Endothelial cell of umbilical vein (primary cell): ENCODE measurements at regions not wholly inside any gene's neighbourhood (a gene's known extent, or its start where the extent isn't known, plus 50 kb on each side); places are given as distances from the start of the nearest gene placed in this dataset.

ENCODE experiments used
- BruUV-seq: library from RNA; stranded (reverse); fragments of 400-500 nt; replicated peaks from 2 replicates; lab custom pipeline; 2021; lab: Mats Ljungman, UMichigan
- CTCF ChIA-PET: fragments of 300-600, 350-600 bp; sonication (Branson Sonifier 250); formaldehyde crosslinking; loops from one replicate; lab custom pipeline; 2021; ENCODE audit warnings: antibody characterized with exemption, inconsistent platforms; lab: Charles Lee
- POLR2A ChIA-PET: fragments of 300-600, 350-600 bp; sonication (Branson Sonifier 250); formaldehyde crosslinking; loops from one replicate; lab custom pipeline; 2021; ENCODE audit warnings: antibody characterized with exemption, inconsistent platforms; lab: Charles Lee
- DNase-seq: peaks from one replicate; pipeline ENCODE4 v3.0.0-alpha.2; 2011; ENCODE audit warnings: low read depth, low spot score
- FAIRE-seq: peaks from 2 replicates; lab custom pipeline; 2011; peaks lifted over from hg19 to GRCh38; lab: Jason Lieb, UNC
- H2AFZ ChIP-seq: 2 replicates; pipeline ENCODE4 v1.6.0; 2012; ENCODE audit warnings: low read depth, low read length, control low read depth, inconsistent platforms
- H3K27ac ChIP-seq: 2 replicates; pipeline ENCODE4 v1.5.1; 2011; ENCODE audit warnings: low read depth, mild to moderate bottlenecking, control low read depth, low read length, moderate library complexity; ENCODE audit not compliant: insufficient read depth
- H3K27me3 ChIP-seq, 2 experiments: 2 replicates each; pipeline versions ENCODE4 v1.6.0 to v1.6.1; 2011; ENCODE audit warnings: low read length in 2 of 2, mixed read lengths in 1 of 2; ENCODE audit not compliant: control insufficient read depth in 2 of 2, insufficient read depth in 2 of 2
- H3K36me3 ChIP-seq, 2 experiments: 2 replicates in 1 of 2; 3 replicates in 1 of 2; pipeline ENCODE4 v1.5.1; 2011; ENCODE audit warnings: low read length in 2 of 2, mild to moderate bottlenecking in 1 of 2, moderate library complexity in 1 of 2; ENCODE audit not compliant: control insufficient read depth in 2 of 2, insufficient read depth in 2 of 2; ENCODE audit errors: extremely low read depth in 1 of 2
- H3K4me1 ChIP-seq: 3 replicates; pipeline ENCODE4 v1.5.1; 2011; ENCODE audit warnings: mild to moderate bottlenecking, low read length; ENCODE audit not compliant: control insufficient read depth, insufficient read depth; ENCODE audit errors: extremely low read depth
- H3K4me2 ChIP-seq: 2 replicates; pipeline ENCODE4 v1.6.1; 2011; ENCODE audit warnings: low read length, control low read depth, mixed read lengths; ENCODE audit not compliant: insufficient read depth
- H3K4me3 ChIP-seq, 3 experiments: fragments of 200-600 bp in 1 of 3; sonication (generic), shearing (Covaris generic) in 1 of 3; replicated peaks in 1 of 3; 2 replicates each; pipeline ENCODE4 v1.5.1; 2011 to 2016; ENCODE audit warnings: control low read depth in 3 of 3, low read length in 3 of 3, mild to moderate bottlenecking in 2 of 3, inconsistent platforms in 1 of 3, low read depth in 1 of 3, moderate library complexity in 1 of 3; ENCODE audit not compliant: insufficient read depth in 1 of 3
- H3K79me2 ChIP-seq: 2 replicates; pipeline ENCODE4 v1.6.0; 2012; ENCODE audit warnings: low read length, inconsistent platforms; ENCODE audit not compliant: control insufficient read depth, insufficient read depth
- H3K9ac ChIP-seq: replicated peaks from 2 replicates; pipeline ENCODE3; 2011; ENCODE audit warnings: low read length, control low read depth; ENCODE audit not compliant: insufficient read depth; ENCODE audit errors: extremely low read depth
- H3K9me1 ChIP-seq: replicated peaks from 3 replicates; pipeline ENCODE4 v1.6.0; 2011; ENCODE audit warnings: mild to moderate bottlenecking, low read length; ENCODE audit not compliant: control insufficient read depth, insufficient read depth; ENCODE audit errors: extremely low read depth
- H3K9me3 ChIP-seq: replicated peaks from 2 replicates; pipeline ENCODE4 v1.5.1; 2012; ENCODE audit warnings: low read length, inconsistent platforms; ENCODE audit not compliant: control insufficient read depth, insufficient read depth
- H4K20me1 ChIP-seq: replicated peaks from 2 replicates; pipeline ENCODE3; 2011; ENCODE audit warnings: mild to moderate bottlenecking, low read length; ENCODE audit not compliant: control insufficient read depth, insufficient read depth; ENCODE audit errors: extremely low read depth
- EZH2 ChIP-seq: IDR thresholded peaks from 2 replicates; pipeline ENCODE4 v1.6.1; 2012; ENCODE audit warnings: borderline replicate concordance, low read depth, mild to moderate bottlenecking, moderate library complexity, low read length, inconsistent platforms; ENCODE audit not compliant: severe bottlenecking
- FOS ChIP-seq: IDR thresholded peaks from 2 replicates; pipeline ENCODE4 v1.6.1; 2011; ENCODE audit warnings: mild to moderate bottlenecking, low read length, moderate library complexity, borderline replicate concordance; ENCODE audit not compliant: insufficient read depth
- GATA2 ChIP-seq: IDR thresholded peaks from 2 replicates; pipeline ENCODE4 v1.7.0; 2011; ENCODE audit warnings: low read depth, mild to moderate bottlenecking, moderate library complexity, mixed read lengths, low read length; ENCODE audit not compliant: insufficient read length, insufficient read depth
- JUN ChIP-seq: IDR thresholded peaks from 2 replicates; pipeline ENCODE4 v1.6.1; 2011; ENCODE audit warnings: borderline replicate concordance, low read depth; ENCODE audit not compliant: insufficient read length, insufficient read depth
- MYC ChIP-seq: IDR thresholded peaks from one replicate; pipeline ENCODE4 v1.6.1; 2011; ENCODE audit warnings: mild to moderate bottlenecking, low read depth, low read length
- POLR2A ChIP-seq: IDR thresholded peaks from 2 replicates; pipeline ENCODE4 v1.6.1; 2012; ENCODE audit warnings: low read depth, mild to moderate bottlenecking, control low read depth, low read length
- POLR2AphosphoS5 ChIP-seq: IDR thresholded peaks from 2 replicates; pipeline ENCODE4 v1.6.1; 2012; ENCODE audit warnings: low read depth, mild to moderate bottlenecking, control low read depth, low read length, moderate library complexity; ENCODE audit not compliant: insufficient read depth
- dilution Hi-C: fragments of 300-500 bp; cut with MboI; formaldehyde crosslinking; loops from one replicate; pipeline ENCODE4 v1.15.0; 2019; ENCODE audit warnings: low sequenced_read_pairs; ENCODE audit not compliant: extremely low pct_ligation_motif_present
- intact Hi-C: fragments of 100-400 bp; cut with micrococcal nuclease; formaldehyde crosslinking; loops from one replicate; pipeline ENCODE4 v1.10.0; 2022
- TF ChIP-seq, protein P1 (sequence below): IDR thresholded peaks from 2 replicates; pipeline ENCODE4 v1.6.1; 2011; ENCODE audit not compliant: insufficient read depth, insufficient read length
- TF ChIP-seq, protein P2 (sequence below), 2 donors: IDR thresholded peaks; 1 replicate in 1 of 2; 2 replicates in 1 of 2; pipeline ENCODE4 v1.5.1; 2011; ENCODE audit warnings: low read length in 2 of 2, mild to moderate bottlenecking in 2 of 2, moderate library complexity in 2 of 2, control low read depth in 1 of 2, inconsistent platforms in 1 of 2, low read depth in 1 of 2; ENCODE audit not compliant: insufficient read depth in 1 of 2; ENCODE audit errors: extremely low read depth in 1 of 2

DNA sequence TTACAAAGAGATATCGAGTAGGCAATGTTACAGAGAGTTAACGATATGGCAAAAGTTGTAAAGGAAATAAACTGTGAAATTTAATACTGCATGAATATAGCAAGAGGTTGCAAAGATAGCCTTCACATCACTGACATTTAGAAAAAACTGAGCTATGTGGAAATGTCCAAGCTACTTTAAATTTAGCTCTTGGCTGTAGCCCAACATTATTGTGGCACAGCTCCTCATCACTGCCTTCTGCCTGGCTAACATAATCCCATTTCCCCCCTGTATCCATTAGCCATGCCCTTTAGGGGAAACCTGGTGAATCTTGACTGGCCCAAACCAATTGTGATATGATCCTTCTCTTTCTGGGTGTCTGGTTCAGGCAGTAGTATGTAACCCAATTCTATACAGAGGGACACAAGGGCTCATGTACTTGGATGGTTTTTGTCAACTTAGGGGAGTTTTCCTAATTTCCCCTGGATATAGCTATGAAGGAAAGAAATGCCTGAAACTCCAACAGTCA is 115.4 kb downstream of the PFDN4 start:
- H3K9me3 ChIP-seq: no peaks in the 10 kb centered on the region
- no peaks in the 10 kb centered on the region for H3K27me3 ChIP-seq
- DNase-seq (no peak), FAIRE-seq (no peak)
- no TSS peak for BruUV-seq
- no peak overlapping the region for H2AFZ ChIP-seq
- no peaks in the 10 kb centered on the region for H4K20me1 ChIP-seq
- no peaks in the 10 kb centered on the region for H3K36me3 ChIP-seq
- H3K9me1 ChIP-seq: no peaks in the 10 kb centered on the region
- H3K9ac ChIP-seq: no peak overlapping the region
- no peak overlapping the region for H3K27ac ChIP-seq
- no peak overlapping the region for H3K4me2 ChIP-seq
- TF ChIP-seq, protein P1, sequence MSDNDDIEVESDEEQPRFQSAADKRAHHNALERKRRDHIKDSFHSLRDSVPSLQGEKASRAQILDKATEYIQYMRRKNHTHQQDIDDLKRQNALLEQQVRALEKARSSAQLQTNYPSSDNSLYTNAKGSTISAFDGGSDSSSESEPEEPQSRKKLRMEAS: no peak
- no peak for TF ChIP-seq GATA2
- dilution Hi-C loops (no loop called here), intact Hi-C loops (no loop called here)
- CTCF ChIA-PET: no interaction called here
- POLR2A ChIA-PET: no interaction called here
- no peak overlapping the region for H3K4me3 ChIP-seq
- H3K79me2 ChIP-seq: no peaks in the 10 kb centered on the region
- H3K4me1 ChIP-seq: no peaks in the 10 kb centered on the region

DNA sequence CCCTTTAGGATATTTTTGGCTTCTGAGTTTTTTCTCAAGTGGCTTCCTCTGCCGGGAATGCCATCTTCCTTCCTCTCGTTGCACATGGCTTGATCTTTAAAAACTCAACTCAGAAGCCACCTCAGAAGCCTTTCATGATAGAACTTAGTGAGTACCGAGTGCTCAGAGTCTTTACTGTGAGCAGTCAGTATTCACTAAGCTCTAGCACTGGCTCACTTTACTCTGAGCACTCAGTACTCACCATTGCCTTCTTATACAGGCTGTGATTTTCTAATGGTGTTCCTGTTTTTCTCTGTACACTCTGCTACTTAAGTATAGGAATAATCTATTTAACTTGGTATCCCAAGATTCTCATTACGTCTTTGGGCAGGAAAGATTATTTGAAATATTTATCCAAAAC is 116.2 kb downstream of the PFDN4 start:
- DNase-seq (no peak), FAIRE-seq (no peak)
- Histone ChIP-seq H3K27ac (no peak overlapping the region), H3K9ac (no peak overlapping the region), H3K9me3 (no peaks in the 10 kb centered on the region), H3K4me3 (no peak overlapping the region), H3K4me2 (no peak overlapping the region), H2AFZ (no peak overlapping the region), H3K9me1 (no peaks in the 10 kb centered on the region), H3K27me3 (no peaks in the 10 kb centered on the region), H4K20me1 (no peaks in the 10 kb centered on the region), H3K4me1 (no peaks in the 10 kb centered on the region), H3K36me3 (no peaks in the 10 kb centered on the region), H3K79me2 (no peaks in the 10 kb centered on the region)
- intact Hi-C loops: no loop called here
- dilution Hi-C loops: no loop called here
- no TSS peak for BruUV-seq
- ChIA-PET POLR2A (no interaction called here), CTCF (no interaction called here)
- TF ChIP-seq, protein P2, sequence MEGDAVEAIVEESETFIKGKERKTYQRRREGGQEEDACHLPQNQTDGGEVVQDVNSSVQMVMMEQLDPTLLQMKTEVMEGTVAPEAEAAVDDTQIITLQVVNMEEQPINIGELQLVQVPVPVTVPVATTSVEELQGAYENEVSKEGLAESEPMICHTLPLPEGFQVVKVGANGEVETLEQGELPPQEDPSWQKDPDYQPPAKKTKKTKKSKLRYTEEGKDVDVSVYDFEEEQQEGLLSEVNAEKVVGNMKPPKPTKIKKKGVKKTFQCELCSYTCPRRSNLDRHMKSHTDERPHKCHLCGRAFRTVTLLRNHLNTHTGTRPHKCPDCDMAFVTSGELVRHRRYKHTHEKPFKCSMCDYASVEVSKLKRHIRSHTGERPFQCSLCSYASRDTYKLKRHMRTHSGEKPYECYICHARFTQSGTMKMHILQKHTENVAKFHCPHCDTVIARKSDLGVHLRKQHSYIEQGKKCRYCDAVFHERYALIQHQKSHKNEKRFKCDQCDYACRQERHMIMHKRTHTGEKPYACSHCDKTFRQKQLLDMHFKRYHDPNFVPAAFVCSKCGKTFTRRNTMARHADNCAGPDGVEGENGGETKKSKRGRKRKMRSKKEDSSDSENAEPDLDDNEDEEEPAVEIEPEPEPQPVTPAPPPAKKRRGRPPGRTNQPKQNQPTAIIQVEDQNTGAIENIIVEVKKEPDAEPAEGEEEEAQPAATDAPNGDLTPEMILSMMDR (IDR thresholded peaks at IDR 0.05; ENCODE audit: extremely low read depth in 1 of 2, insufficient read depth in 1 of 2, low read depth in 1 of 2, low read length in 2 of 2): no peak
- TF ChIP-seq, protein P1: no peak
- no peak for TF ChIP-seq FOS
- TF ChIP-seq POLR2A: no peak
- TF ChIP-seq POLR2AphosphoS5: no peak
- no peak for TF ChIP-seq GATA2
- no peak for TF ChIP-seq MYC
- TF ChIP-seq EZH2: no peak
- no peak for TF ChIP-seq JUN
